ENCODE measurements at regions not wholly inside any gene's neighbourhood (a gene's known extent, or its start where the extent isn't known, plus 50 kb on each side); places are given as distances from the start of the nearest gene placed in this dataset.

DNA sequence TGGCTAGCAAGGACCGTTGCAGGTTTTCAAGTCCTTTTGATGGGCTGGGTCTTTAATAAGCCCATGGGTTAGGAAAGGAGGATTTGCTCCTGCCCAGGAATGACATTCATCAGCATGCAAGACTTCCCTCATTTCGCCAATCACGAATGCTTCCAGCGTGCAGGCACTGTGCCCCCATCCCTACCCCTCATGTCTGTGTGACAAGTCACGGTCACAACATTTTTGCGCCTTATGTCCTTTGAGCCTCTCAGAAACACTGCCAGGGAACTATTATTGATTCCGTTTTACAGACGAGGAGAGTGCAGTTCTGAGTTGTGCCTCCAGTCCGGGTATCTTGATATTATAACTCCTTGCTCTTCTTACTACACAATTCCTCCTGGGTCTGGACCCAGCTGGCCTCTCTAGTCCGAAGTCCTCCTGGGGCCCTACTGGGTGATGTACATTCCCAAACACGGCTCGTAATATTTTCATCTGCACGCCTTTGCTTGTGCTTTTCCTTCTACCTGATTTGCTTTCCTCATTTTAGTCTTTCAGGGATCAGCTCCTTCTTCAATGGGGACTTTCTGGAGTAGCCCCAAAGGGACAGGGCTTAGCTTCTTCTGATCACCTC, 101.8 kb upstream of the MYCN start:
- TF ChIP-seq POLR2A (IDR thresholded peaks at IDR 0.05): no peak
- TF ChIP-seq, protein P1, sequence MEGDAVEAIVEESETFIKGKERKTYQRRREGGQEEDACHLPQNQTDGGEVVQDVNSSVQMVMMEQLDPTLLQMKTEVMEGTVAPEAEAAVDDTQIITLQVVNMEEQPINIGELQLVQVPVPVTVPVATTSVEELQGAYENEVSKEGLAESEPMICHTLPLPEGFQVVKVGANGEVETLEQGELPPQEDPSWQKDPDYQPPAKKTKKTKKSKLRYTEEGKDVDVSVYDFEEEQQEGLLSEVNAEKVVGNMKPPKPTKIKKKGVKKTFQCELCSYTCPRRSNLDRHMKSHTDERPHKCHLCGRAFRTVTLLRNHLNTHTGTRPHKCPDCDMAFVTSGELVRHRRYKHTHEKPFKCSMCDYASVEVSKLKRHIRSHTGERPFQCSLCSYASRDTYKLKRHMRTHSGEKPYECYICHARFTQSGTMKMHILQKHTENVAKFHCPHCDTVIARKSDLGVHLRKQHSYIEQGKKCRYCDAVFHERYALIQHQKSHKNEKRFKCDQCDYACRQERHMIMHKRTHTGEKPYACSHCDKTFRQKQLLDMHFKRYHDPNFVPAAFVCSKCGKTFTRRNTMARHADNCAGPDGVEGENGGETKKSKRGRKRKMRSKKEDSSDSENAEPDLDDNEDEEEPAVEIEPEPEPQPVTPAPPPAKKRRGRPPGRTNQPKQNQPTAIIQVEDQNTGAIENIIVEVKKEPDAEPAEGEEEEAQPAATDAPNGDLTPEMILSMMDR (IDR thresholded peaks at IDR 0.05): no peak
